ENCODE measurements at regions not wholly inside any gene's neighbourhood (a gene's known extent, or its start where the extent isn't known, plus 50 kb on each side); places are given as distances from the start of the nearest gene placed in this dataset.
"Not testable (repeated sequence)": the region's sequence is repeated elsewhere in the genome, so short reads cannot be mapped to it uniquely, and the experiment has no call there.

- Histone ChIP-seq H3K9ac (no peak overlapping the region), H3K9me3 (no peaks in the 10 kb centered on the region), H4K20me1 (ENCODE audit: insufficient read depth) (no peaks in the 10 kb centered on the region), H3K4me2 (no peak overlapping the region), H2AFZ (ENCODE audit: low read depth) (no peak overlapping the region), H3K9me2 (no peaks in the 10 kb centered on the region), H3K4me3 (ENCODE audit: low read depth in 2 of 2, low read length in 1 of 2) (no peak overlapping the region), H3K4me1 (ENCODE audit: control insufficient read depth in 1 of 2, insufficient read depth in 2 of 2, low read depth in 1 of 2, low read length in 1 of 2) (no peaks in the 10 kb centered on the region), H3K27ac (ENCODE audit: low read depth in 2 of 2, low read length in 1 of 2) (no peak overlapping the region), H3K79me2 (ENCODE audit: insufficient read depth) (no peaks in the 10 kb centered on the region), H3F3A (replicated peaks; ENCODE audit: insufficient read depth) (no peaks in the 10 kb centered on the region), H3K27me3 (ENCODE audit: insufficient read depth) (no peaks in the 10 kb centered on the region), H3K36me3 (replicated peaks in 1 of 2; ENCODE audit: control insufficient read depth in 1 of 2, insufficient read depth in 2 of 2, low read length in 1 of 2) (no peaks in the 10 kb centered on the region)
- ChIA-PET POLR2A (no interaction called here), CTCF (no interaction called here)
- DNase-seq: no peak
- TF ChIP-seq MAX (IDR thresholded peaks at IDR 0.05; ENCODE audit: low read depth): no peak
- no peak for TF ChIP-seq TCF12 (IDR thresholded peaks at IDR 0.05)
- TF ChIP-seq GATA2 (CRISPR knock-in tag; IDR thresholded peaks at IDR 0.05): no peak
- TF ChIP-seq TAF1 (IDR thresholded peaks at IDR 0.05; ENCODE audit: borderline replicate concordance, low read depth, low read length): no peak
- no peak for TF ChIP-seq MEF2A (IDR thresholded peaks at IDR 0.05; ENCODE audit: borderline replicate concordance, low read depth)
- no peak for TF ChIP-seq USF1 (IDR thresholded peaks at IDR 0.05; ENCODE audit: borderline replicate concordance, low read depth)
- TF ChIP-seq CHD2 (IDR thresholded peaks at IDR 0.05; ENCODE audit: low read length, partially characterized antibody): no peak
- no peak for TF ChIP-seq SMC3 (IDR thresholded peaks at IDR 0.05; ENCODE audit: low read depth, low read length)
- no peak for TF ChIP-seq FOXJ3 (CRISPR knock-in tag; IDR thresholded peaks at IDR 0.05)
- TF ChIP-seq ELF1 (IDR thresholded peaks at IDR 0.05): no peak
- TF ChIP-seq RFX5 (IDR thresholded peaks at IDR 0.05; ENCODE audit: low read length): no peak
- TF ChIP-seq NFIC (IDR thresholded peaks at IDR 0.05; ENCODE audit: borderline replicate concordance): no peak
- no peak for TF ChIP-seq RAD21 (IDR thresholded peaks at IDR 0.05; ENCODE audit: low read length)
- no peak for TF ChIP-seq SIN3A (IDR thresholded peaks at IDR 0.05; ENCODE audit: borderline replicate concordance, low read depth, low read length)
- TF ChIP-seq ZBTB33 (IDR thresholded peaks at IDR 0.05; ENCODE audit: borderline replicate concordance, low read depth): no peak
- TF ChIP-seq POLR2AphosphoS5 (IDR thresholded peaks at IDR 0.05; ENCODE audit: low read depth, low read length): no peak
- WGBS (ENCODE audit: low lambda C conversion rate): 54% methylated on average over 13 of the region's 16 CpGs
These were observed 99.4 kb downstream of the TNFRSF13B start for GRCh38 chr17:16872351-16873173.

GRCh38 chr17:16871446-16872190 lies 100.3 kb downstream of the TNFRSF13B start:
- H3K36me3 ChIP-seq (replicated peaks in 1 of 2; ENCODE audit: control insufficient read depth in 1 of 2, insufficient read depth in 2 of 2, low read length in 1 of 2); H3K4me1 ChIP-seq (ENCODE audit: control insufficient read depth in 1 of 2, insufficient read depth in 2 of 2, low read depth in 1 of 2, low read length in 1 of 2); H3K9me2 ChIP-seq; H3K79me2 ChIP-seq (ENCODE audit: insufficient read depth); H3F3A ChIP-seq (replicated peaks; ENCODE audit: insufficient read depth); POLR2A ChIA-PET; H3K27ac ChIP-seq (ENCODE audit: low read depth in 2 of 2, low read length in 1 of 2); H4K20me1 ChIP-seq (ENCODE audit: insufficient read depth); H3K4me2 ChIP-seq; DNase-seq; CTCF ChIA-PET; H3K9me3 ChIP-seq; H2AFZ ChIP-seq (ENCODE audit: low read depth); H3K27me3 ChIP-seq (ENCODE audit: insufficient read depth); H3K9ac ChIP-seq; H3K4me3 ChIP-seq (ENCODE audit: low read depth in 2 of 2, low read length in 1 of 2): not testable (repeated sequence)
- WGBS (ENCODE audit: low lambda C conversion rate): 79% methylated on average over 14 of the region's 17 CpGs

All from SK-N-SH (cell line).